ENCODE measurements at regions not wholly inside any gene's neighbourhood (a gene's known extent, or its start where the extent isn't known, plus 50 kb on each side); places are given as distances from the start of the nearest gene placed in this dataset.

DNA sequence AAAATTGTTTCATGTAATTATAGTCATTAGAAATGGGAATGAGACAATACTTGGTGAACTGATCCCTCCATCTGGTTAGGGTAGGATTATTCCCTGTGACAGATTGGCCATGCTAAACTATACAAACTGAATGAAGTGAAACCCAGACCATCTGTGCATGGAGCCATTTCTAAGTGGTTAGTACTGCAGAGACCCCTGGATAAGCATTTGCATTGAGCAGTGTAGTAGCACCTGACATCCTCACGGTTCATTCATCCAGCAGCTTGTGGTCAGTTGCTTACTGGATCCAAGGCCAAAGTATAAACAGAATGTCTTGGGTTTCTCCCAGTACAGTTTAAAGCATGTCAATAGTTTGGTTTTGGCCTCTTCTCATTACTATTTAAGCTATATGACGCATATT lies 93.8 kb upstream of the ARHGAP42 start:
- no peak for TF ChIP-seq CTCF (IDR thresholded peaks at IDR 0.05)
- TF ChIP-seq POLR2A (IDR thresholded peaks at IDR 0.05): no peak
